WTC11 (cell line): ENCODE measurements at regions not wholly inside any gene's neighbourhood (a gene's known extent, or its start where the extent isn't known, plus 50 kb on each side); places are given as distances from the start of the nearest gene placed in this dataset.

Experiments used
- ATF3 ChIP-seq: sonication (generic); formaldehyde crosslinking; conservative IDR thresholded peaks from 2 replicates; pipeline ENCODE4 v1.8.1; 2022; ENCODE audit warnings: mild to moderate bottlenecking, missing genetic modification reagents
- CBFB ChIP-seq: sonication (generic); formaldehyde crosslinking; IDR thresholded peaks from 2 replicates; pipeline ENCODE4 v1.8.1; 2022; ENCODE audit warnings: mild to moderate bottlenecking, low read depth, missing genetic modification reagents
- CTCF ChIP-seq: fragments of 200-600 bp; IDR thresholded peaks from 2 replicates; pipeline ENCODE4 v1.8.0; 2022; ENCODE audit warnings: antibody characterized with exemption
- IRF2 ChIP-seq: sonication (generic); formaldehyde crosslinking; IDR thresholded peaks from 2 replicates; pipeline ENCODE4 v1.8.0; 2022; ENCODE audit warnings: low read depth, missing genetic modification reagents, borderline replicate concordance
- JUN ChIP-seq: sonication (generic); formaldehyde crosslinking; IDR thresholded peaks from 2 replicates; pipeline ENCODE4 v1.8.0; 2023; ENCODE audit warnings: mild to moderate bottlenecking, missing genetic modification reagents
- MAX ChIP-seq: sonication (generic); formaldehyde crosslinking; IDR thresholded peaks from 2 replicates; pipeline ENCODE4 v1.8.0; 2022; ENCODE audit warnings: mild to moderate bottlenecking, missing genetic modification reagents
- ZBTB43 ChIP-seq: sonication (generic); formaldehyde crosslinking; IDR thresholded peaks from 2 replicates; pipeline ENCODE4 v1.8.1; 2023; ENCODE audit warnings: mild to moderate bottlenecking, missing genetic modification reagents
- ZNF317 ChIP-seq: sonication (generic); formaldehyde crosslinking; IDR thresholded peaks from 2 replicates; pipeline ENCODE4 v1.8.1; 2023; ENCODE audit warnings: low read depth, mild to moderate bottlenecking, moderate library complexity, missing genetic modification reagents, borderline replicate concordance
- ZNF532 ChIP-seq: fragments of 250-450 bp; sonication (Bioruptor Pico); IDR thresholded peaks from 2 replicates; pipeline ENCODE4 v1.9.0; 2021; ENCODE audit warnings: mild to moderate bottlenecking, borderline replicate concordance

GRCh38 chr3:111331912-111332311, 210.1 kb upstream of the CD96 start:
- TF ChIP-seq CTCF (no peak), ZBTB43 (CRISPR knock-in tag) (no peak), JUN (no peak), ZNF532 (no peak), IRF2 (CRISPR knock-in tag) (no peak), ATF3 (CRISPR knock-in tag) (no peak), CBFB (CRISPR knock-in tag) (no peak), MAX (no peak), ZNF317 (CRISPR knock-in tag) (no peak)
